ENCODE measurements at regions not wholly inside any gene's neighbourhood (a gene's known extent, or its start where the extent isn't known, plus 50 kb on each side); places are given as distances from the start of the nearest gene placed in this dataset.

DNA sequence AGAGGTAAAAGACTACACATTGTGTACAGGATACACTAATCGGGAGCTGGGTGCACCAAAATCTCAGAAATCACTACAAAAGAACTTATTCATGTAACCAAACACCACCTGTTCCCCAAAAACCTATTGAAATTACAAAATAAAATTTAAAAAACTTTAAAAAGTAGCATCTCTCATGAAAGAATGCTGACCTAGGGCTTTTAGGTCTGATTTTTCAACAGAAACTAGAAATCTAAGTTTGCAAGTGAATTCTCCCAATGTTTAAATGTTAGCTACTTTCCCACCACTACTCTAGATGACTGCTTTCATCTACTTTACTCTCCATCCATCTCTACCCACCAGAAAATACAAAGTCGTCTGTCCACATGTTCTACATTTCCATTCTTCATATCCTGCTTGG lies 1447.7 kb downstream of the RPA4 start:
- TF ChIP-seq, protein P1, sequence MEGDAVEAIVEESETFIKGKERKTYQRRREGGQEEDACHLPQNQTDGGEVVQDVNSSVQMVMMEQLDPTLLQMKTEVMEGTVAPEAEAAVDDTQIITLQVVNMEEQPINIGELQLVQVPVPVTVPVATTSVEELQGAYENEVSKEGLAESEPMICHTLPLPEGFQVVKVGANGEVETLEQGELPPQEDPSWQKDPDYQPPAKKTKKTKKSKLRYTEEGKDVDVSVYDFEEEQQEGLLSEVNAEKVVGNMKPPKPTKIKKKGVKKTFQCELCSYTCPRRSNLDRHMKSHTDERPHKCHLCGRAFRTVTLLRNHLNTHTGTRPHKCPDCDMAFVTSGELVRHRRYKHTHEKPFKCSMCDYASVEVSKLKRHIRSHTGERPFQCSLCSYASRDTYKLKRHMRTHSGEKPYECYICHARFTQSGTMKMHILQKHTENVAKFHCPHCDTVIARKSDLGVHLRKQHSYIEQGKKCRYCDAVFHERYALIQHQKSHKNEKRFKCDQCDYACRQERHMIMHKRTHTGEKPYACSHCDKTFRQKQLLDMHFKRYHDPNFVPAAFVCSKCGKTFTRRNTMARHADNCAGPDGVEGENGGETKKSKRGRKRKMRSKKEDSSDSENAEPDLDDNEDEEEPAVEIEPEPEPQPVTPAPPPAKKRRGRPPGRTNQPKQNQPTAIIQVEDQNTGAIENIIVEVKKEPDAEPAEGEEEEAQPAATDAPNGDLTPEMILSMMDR (optimal IDR thresholded peaks at IDR 0.05 in 1 of 3, IDR thresholded peaks at IDR 0.05 in 1 of 3, conservative IDR thresholded peaks at IDR 0.05 in 1 of 3; ENCODE audit: extremely low read depth in 1 of 3, insufficient read depth in 2 of 3, low read length in 3 of 3) = no peak
- TF ChIP-seq EZH2 (IDR thresholded peaks at IDR 0.05; ENCODE audit: low read length) = no peak

Data from keratinocyte (primary cell).